IPS-NIHi11 (cell line): ENCODE measurements at regions not wholly inside any gene's neighbourhood (a gene's known extent, or its start where the extent isn't known, plus 50 kb on each side); places are given as distances from the start of the nearest gene placed in this dataset.

Source experiments
- DNase-seq: peaks from one replicate; pipeline ENCODE4 v3.0.0; 2012; ENCODE audit warnings: mixed read lengths, low spot score

DNA sequence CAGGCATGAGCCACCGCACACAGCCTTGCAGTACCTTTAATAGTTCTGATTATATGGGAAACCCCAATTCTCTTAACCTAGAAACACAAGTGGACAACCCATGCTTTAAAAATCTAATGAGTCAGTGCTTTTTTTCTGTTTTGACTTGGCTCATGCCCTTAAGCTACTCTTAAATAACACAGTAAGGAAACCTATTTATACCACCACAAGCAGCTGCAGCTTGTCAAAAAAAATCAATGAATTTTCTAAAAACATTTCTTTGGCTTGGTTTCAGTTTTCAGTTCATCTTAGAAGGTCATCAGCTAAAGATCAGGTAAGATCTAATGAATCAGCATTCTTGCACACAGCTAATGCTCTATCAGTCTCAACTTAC lies 124.1 kb upstream of the DST start:
- no peak for DNase-seq

DNA sequence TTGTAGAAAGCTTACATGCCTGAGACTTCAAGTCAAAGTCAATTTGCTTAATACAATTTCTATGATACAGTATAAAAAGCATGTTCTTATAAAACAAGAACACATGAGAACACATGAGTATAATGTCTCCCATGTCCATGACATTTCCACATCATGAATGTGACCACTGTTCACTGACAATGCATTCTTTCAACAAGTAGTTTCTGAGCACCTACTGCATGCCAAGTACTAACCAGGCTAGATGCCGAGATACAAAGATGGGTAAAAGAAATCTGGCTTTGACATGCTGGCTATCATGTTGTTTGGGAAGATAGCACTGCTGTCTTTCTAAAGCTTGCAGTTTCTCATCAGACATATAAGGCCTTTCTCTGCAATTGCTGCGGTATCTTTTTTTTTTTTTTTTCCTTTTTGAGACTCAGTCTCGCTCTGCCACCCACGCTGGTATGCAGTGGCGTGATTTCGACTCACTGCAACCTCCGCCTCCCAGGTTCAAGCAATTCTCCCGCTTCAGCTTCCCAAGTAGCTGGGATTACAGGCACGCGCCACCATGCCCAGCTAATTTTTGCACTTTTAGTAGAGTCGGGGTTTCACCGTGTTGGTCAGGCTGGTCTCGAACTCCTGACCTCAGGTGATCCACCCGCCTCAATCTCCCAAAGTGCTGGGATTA lies 123.6 kb upstream of the DST start:
- no peak for DNase-seq

DNA sequence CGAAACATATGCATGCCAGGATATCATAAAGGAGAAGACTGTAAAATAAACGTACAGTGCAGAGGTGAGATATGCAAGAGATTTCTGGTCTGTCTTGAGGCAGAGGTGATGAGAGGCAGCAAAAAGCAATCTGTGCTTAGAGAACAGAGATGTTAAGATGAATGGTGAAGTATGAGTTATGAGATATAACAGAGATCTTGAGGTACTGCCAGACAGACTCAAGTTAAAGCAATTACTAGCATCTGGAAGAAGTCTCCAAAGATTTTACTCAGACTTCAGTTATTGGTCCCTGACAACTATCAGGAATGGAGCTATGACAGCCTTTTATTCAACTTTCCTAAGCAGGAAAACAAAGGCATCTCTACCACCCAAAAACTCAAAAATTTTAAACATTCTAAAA lies 122.8 kb upstream of the DST start:
- no peak for DNase-seq

DNA sequence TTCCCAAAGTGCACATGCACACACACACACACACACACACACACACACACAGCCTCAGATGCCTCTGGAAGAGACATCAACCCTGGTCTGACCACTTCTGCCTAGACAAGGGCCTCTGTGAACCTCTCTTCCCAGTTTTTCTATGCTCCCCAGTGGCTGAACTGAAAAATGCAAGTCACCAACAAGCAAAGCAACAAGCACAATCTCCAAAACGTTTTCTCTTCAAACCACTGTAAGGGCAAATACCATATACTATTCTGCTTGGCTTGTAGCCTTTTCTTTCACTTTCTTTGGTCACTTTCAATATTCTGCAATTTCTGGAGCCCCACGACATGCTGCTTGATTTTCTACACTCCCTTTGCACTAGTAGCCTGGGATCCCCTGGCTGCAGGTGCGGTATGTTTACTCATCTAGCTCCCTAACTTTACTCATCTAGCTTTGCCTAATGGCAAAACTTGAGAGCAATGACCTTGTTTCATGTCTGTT lies 121.4 kb upstream of the DST start:
- DNase-seq = peak; percentile 52

DNA sequence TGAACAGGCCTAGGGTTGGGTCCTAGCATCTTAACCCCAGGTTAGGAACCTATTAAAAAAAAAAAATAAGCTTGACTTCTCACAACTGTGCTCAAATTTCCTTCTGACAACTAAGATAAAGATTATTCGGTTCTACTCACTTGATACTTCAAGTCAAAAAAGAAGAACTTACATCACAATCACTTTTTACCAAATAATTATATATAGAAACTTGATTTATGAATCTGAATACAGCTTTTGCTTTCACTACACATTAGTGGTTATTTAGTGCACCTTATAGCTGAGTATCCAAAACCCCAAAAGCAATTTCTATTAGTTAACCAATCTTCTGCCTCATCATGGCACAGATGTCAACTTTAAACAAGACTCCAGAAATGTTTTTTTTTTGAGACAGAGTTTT lies 119.0 kb upstream of the DST start:
- no peak for DNase-seq

DNA sequence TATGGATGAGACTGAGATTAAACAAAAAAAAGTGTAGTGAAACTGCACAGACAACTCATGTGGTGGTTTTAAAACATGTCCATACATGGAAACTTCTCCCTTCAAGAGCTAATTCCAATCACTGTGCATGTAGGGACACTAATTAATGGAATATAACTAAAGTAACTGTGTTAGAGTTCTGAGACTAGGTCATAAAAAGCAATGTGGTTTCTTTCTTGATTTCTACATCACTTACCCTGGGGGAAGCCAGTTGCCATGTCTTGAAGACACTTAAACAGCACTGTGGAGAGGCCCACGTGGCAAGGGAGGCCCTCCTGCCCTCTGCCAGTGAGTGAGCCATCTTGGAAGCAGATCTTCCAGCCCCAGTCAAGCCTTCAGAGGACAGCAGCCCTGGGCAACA lies 118.2 kb upstream of the DST start:
- no peak for DNase-seq

DNA sequence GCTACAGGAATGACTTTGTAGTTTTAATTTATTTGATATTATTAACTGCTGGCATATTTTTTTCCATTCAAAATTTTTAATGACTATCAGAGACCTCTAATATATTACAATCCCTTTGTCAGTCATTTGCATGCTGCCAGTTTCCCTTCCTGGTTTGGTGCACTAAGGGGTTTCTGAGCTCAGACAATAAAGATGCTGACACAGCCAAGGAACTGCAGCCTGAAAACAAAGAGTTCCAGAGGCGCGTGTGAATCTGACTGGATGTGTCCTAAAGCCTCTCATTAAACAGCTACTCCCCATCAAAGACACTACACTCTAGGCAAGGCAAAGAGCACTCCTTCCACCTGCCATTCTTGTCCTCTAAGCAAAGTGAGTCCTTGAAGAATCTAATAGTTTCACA lies 116.8 kb upstream of the DST start:
- DNase-seq = peak; percentile 42

DNA sequence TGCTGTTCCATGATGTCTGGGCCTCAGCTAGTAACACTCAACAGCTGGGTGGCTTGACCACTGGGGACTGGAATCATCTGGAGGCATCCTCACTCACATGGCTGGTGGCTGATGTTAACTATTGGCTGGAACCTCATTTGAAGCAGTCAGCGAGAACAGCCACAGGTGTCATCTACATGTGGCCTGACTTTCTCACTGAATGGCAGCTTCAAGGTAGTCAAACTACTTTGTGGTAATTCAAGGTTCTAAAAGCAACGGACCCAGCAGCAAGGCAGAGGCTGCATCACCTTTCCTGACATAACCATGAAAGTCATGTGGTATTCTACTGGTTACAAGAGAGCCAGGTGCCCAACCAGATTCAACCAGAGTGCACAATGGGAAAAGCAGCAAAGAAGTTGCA lies 115.9 kb upstream of the DST start:
- no peak for DNase-seq

DNA sequence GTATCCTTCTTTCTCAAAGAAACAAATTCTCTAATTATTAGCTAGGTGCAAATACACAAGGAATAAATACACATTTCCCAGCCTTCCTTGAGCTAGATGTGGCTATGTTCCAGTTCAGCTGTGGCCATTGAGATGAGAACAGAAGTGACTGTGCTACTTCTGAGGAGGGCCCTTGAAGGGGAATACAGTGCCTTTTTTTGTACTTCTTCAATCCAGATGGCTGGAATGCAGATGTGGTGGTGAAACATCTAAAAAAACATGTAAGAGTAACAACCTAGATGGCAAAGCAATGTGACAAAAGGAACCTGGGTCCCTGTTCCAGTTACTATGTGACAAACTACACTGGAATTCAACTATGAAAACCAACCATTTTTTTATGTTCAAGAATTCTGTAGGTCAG lies 115.4 kb upstream of the DST start:
- no peak for DNase-seq

DNA sequence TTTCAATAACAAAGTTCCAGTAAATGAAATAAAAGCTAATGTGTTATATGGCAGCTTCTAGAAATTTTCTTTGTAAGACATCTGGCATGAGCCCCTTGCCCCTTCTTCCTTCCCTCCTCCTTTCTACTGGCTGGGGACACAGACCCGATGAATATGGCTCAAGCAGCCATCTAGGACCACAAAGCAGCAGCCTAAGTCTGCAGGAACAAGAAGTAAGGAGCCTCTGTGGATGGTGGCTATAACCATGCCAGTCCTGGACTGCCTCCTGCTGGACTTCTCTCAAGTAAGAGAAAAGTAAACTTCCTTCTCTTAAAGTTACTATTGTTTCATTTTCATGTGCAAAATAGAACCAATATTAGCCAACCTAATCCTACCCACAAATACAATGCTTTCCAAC lies 114.9 kb upstream of the DST start:
- DNase-seq = no peak

DNA sequence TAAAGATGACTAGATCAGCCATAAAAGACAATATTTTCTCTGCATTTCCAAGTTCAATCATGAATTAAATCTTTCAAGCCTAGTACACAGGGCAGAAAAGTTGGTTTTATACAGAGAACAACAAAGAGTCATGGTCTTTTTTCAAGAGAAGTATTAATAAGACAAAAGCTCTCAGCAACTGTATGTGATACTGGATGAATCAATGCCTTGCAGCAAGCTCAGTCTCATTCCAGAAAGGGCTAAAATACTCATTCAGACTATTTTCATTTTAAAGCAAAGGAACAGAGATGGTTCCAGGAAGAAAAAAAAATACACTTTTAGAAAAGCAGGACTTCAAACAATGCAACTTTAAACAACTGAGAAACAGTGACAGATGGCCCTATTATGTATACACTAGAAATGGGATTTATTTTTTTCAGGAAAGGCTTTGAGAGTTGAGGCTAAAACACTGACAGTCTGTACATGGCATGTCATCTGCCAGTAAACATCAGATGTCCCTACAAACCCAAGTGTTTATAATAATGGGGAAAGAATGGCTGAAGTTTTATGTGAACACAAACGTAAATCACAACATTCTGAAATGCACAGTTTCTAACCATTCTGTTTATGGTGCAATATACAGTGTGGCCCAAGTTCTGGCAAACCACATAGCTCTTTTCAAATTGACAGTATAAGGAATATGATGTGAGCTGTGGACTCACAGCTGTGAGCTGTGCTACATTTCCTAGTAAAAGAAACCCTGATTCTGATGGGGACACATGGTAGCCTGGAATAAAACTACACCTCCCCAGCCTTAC lies 114.3 kb upstream of the DST start:
- no peak for DNase-seq

DNA sequence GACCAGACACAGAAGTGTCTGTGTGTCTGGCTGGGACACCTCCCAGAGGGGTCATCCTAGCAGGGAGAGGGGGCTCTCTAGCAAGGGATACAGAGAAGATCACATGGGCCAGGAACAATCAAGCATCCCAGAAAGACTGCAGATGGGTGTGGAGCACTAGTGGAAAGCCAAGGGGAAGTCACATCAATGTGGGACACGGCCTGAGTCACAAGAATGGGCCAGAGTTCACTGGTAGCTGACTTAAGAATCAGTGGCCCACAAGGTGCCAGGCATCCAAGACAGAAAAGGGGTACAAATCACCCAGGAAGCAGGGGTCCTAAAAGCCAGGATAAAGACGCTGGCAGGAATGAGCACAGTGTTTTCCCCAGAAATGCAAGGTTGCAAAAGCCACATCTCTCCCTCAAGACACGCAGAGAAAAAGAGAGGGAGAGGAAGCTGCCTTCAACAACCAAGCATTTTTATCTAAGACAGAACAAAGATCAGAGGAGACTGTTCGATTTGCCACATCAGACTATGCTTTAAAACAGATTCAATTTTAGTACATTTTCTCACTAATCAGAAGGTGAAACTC lies 113.6 kb upstream of the DST start:
- DNase-seq = no peak

DNA sequence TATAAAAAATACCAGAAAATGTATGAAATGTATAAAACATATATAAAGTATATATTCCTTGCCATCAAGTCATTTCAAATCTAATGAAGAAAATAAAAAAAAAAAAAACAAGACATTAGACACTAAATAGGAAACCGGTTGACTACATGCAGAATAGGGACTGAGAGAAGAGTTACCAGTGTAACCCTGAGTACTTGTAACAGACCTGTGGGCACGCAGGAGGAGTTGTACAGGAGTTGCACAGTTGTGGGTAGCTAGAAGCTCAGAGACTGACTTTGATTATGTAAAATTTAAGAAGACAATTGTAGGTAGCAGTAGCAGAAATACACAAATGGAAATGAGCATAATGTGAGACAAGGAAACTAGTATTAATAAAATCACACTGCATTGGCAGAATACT lies 112.4 kb upstream of the DST start:
- no peak for DNase-seq

DNA sequence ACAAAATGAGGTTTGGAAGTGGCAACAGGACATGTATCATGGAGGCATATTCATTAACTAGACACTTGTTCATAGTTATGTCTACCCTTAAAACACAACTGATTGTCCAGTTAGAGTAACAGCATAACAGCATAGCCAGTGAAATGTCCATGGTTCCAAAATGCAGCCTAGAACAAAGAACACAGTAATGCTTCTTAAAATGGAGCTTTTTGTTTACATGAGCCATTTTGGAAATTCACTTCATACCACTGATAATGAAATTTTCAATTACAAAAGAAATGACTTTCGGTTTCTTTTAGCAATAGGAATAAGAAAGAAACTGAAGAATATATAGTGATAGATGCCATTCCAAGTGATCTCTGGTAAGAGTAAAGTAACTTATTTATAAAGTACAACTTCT lies 111.1 kb upstream of the DST start:
- DNase-seq = no peak

DNA sequence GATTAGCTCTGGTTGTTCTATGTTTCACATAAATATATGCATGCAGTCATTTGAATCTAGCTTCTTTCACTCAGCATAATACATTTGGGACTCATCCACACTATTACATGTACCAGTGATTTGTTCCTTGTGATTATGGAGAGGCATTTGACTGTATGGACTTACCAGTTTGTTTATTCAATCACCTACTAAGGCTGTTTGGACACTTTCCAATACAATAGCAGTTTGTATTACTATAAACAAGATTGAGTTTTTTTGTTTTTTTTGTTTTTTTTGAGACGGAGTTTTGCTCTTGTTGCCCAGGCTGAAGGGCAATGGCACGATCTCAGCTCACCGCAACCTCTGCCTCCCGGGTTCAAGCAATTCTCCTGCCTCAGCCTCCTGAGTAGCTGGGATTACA lies 109.8 kb upstream of the DST start:
- DNase-seq = no peak

DNA sequence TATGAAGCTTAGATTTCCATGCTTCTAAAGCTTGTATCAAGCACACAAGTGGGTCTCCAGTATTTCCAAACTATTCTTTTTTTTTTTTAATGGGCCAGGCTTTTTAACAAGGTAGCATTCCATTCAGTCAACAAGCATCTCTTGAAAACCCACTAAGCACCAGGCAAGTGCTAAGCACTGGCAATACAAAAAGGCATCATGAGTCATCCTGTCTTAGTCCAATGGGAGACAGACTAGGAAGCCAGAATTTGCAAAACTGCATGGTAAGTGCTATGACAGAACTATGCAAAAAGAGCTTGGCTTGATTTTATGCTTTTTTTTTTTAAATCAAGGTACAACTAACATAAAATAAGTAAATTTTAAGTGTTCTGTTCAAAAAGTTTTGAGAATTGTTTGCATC lies 109.3 kb upstream of the DST start:
- DNase-seq = peak; percentile 22

DNA sequence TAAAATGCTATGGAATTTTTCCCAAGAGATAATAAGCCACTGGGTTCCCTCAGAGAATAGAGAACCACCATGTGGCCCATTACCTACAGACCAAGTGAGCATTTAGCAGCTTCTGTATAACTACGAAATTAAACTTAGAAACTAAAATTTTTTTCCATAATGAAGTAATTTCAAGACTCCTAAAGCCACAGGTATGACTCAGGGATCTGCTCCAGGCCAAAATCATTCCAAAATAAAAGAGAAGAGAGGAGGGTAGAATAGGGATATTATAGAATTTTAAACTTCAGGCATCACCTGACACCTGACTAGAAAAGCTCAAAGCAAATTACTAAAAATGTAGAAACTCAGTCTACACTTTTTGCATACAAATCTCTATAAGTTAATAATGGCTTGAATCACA lies 108.9 kb upstream of the DST start:
- DNase-seq = no peak

DNA sequence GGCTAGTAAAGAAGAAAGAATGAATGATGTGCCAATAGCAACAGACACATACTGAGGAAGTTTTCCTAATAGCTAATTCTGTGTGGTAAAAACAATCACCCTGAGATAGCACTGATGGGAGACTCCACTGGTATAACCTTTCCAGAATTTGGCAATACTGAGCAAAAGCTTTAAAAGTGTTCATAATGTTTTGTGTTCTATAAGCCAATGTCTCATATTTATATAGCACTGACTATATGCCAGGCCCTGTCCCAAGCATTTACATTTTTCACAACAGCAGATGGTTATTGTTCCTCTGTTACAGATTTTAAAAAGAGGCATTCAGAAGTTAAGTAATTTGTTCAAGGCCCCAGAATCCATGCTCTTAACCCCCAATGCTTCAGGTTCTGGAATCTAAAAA lies 108.0 kb upstream of the DST start:
- DNase-seq = no peak

DNA sequence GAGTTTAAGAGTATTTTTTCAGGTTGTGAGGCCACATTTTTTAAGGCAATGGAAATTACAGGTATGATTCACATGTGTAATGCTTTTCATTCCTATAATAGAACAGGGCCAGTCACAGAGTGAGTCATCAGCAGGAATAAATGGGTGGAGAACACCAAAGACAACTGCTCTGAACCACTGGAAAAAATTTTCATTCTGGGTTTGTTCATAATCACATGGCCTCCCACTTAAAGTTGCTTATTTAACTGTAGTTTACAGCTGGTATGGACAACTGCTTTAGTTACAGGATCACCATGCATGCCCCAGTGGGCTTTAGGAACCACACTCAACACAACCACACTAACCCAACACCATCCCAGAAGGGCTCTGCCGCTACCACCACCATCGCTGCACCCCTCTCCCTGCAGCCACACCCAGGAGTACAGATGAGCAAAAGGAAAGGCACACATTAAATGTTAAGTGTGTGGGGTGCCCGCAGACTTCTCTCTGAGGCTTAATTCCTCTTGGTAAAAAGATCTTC lies 107.0 kb upstream of the DST start:
- no peak for DNase-seq

DNA sequence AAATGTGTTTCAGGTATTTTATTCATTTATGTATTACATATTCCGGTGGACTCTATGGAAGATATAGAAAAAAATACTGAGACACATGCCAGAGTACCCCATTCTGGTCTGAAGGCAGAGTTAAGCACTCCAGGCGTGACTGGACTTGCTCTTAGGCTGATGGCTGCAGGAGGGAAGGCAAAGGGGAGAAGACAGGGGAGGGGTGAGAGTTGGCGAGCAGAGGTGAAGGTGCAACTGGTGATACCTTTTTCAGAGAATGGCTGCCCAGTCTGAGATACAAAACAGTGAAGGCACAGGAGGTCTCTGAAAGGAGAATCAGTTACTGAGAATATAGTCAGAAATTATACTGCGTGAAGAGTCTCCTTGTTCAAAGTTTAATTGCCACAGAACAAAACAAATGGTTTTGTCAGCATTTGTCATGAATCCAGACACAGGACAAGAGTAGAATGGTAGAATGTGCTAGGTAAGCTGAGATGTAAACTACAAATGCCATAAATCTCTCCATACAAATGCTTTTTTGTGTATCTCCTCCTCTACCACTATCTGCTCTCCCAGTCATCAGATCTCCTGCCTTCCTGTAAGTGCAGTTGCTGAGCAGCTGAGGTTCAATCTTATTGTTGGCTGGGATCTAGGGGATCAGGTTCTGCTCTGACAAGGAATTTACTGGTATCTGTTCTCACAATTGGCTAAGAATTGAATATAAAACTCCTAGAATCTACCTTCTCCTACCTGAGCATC lies 104.2 kb upstream of the DST start:
- no peak for DNase-seq

DNA sequence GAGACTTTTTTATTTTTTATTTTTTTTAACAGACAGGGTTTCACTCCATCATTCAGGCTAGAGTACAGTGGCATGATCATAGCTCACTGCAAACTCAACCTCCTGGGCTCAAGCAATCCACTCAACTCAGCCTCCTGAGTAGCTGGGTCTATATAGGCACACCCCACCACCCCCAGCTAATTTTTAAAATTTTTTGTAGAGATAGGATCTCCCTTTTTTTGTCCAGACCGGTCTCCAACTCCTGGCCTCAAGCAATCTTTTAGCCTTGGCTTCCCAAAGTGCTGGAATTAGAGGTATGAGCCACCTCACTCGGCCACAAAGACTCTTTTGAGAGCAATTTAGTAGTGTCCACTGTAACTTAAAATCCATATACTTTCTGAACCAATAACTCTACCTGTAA lies 103.3 kb upstream of the DST start:
- DNase-seq = no peak

DNA sequence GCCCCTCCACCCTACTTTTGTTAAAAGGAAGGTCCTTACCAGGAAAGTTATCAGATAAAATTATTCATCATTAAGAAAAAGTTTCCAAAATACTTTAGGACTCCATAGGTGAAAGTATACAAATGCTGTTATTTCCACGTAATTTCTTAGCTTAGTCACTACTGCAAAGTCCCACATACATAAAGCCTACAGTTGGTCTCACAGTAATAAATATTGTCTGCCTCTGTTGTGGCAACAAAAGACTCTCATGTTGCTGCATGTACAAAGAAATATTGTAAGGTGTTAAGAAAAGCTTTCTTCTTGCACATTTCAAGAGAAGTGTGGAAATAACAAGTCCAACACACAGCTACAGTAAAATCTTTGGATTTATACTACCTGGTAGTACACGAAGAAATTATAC lies 102.4 kb upstream of the DST start:
- DNase-seq = no peak

DNA sequence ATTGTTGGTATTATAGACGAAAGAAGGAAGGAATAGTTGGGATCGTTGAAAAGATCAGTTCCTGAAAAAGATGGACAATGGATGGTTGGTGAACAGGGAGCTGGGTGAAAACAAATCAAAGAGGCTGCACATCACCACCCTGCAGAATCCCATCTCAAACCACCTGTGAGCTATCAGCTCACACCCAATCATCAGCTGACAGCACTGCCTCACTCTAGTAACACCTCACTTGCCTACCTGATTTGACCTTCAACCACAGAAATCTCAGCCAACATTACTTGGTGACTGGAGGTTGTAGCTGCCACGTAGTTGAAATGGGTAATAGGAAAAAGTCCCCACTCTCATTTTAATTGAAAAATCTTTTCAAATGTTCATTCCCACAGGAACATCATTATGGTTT lies 101.8 kb upstream of the DST start:
- no peak for DNase-seq
